OCI-LY3 (cell line): ENCODE measurements at regions not wholly inside any gene's neighbourhood (a gene's known extent, or its start where the extent isn't known, plus 50 kb on each side); places are given as distances from the start of the nearest gene placed in this dataset.

Source experiments
- H2AFZ ChIP-seq: fragments of 200-600, 300-600 bp; shearing (Covaris generic); 2 replicates; pipeline ENCODE4 v1.6.0; 2014; ENCODE audit warnings: antibody characterized with exemption, low read depth, low read length
- H3K27ac ChIP-seq: fragments of 200-600, 300-600 bp; sonication (generic); 2 replicates; pipeline ENCODE4 v1.5.1; 2014; ENCODE audit warnings: mild to moderate bottlenecking, low read length, moderate library complexity, mixed read lengths
- H3K27me3 ChIP-seq: fragments of 200-600, 300-600 bp; sonication (generic); 2 replicates; pipeline ENCODE4 v1.6.1; 2014; ENCODE audit warnings: low read depth, low read length, mixed read lengths
- H3K36me3 ChIP-seq: fragments of 200-600, 300-600 bp; sonication (generic); replicated peaks from 2 replicates; pipeline ENCODE3; 2014; ENCODE audit warnings: low read depth, low read length, mixed read lengths
- H3K4me1 ChIP-seq: fragments of 300-600, 200-600 bp; sonication (generic); 2 replicates; pipeline ENCODE4 v1.6.1; 2014; ENCODE audit warnings: low read length, mixed read lengths
- H3K4me2 ChIP-seq: fragments of 200-600, 300-600 bp; sonication (generic); 2 replicates; pipeline ENCODE4 v1.6.1; 2014; ENCODE audit warnings: low read length, mixed read lengths
- H3K4me3 ChIP-seq: fragments of 300-600, 200-600 bp; sonication (generic); 2 replicates; pipeline ENCODE4 v1.5.1; 2014; ENCODE audit warnings: antibody characterized with exemption, mild to moderate bottlenecking, low read length, moderate library complexity
- H3K79me2 ChIP-seq: fragments of 300-600, 200-600 bp; shearing (Covaris generic); 2 replicates; pipeline ENCODE4 v1.6.1; 2014; ENCODE audit warnings: mild to moderate bottlenecking, low read length, mixed read lengths
- H3K9ac ChIP-seq: fragments of 300-600, 200-600 bp; shearing (Covaris generic); 2 replicates; pipeline ENCODE4 v1.6.0; 2014; ENCODE audit warnings: mild to moderate bottlenecking, low read length, moderate library complexity
- H3K9me3 ChIP-seq: fragments of 200-600, 300-600 bp; shearing (Covaris generic); 2 replicates; pipeline ENCODE4 v1.6.1; 2014; ENCODE audit warnings: low read length, mixed read lengths; ENCODE audit not compliant: insufficient read depth
- H4K20me1 ChIP-seq: fragments of 200-600, 300-600 bp; sonication (generic); 2 replicates; pipeline ENCODE4 v1.6.1; 2016; ENCODE audit warnings: low read length, mixed read lengths; ENCODE audit not compliant: insufficient read depth
- CTCF ChIP-seq: fragments of 200-600, 300-600 bp; sonication (generic); IDR thresholded peaks from 2 replicates; pipeline ENCODE4 v1.5.1; 2014; ENCODE audit warnings: antibody characterized with exemption, low read length, low read depth
- EZH2phosphoT487 ChIP-seq: fragments of 200-600 bp; shearing (Covaris generic); IDR thresholded peaks from 2 replicates; pipeline ENCODE4 v1.6.1; 2018; ENCODE audit warnings: antibody characterized with exemption, mixed run types, low read depth

DNA sequence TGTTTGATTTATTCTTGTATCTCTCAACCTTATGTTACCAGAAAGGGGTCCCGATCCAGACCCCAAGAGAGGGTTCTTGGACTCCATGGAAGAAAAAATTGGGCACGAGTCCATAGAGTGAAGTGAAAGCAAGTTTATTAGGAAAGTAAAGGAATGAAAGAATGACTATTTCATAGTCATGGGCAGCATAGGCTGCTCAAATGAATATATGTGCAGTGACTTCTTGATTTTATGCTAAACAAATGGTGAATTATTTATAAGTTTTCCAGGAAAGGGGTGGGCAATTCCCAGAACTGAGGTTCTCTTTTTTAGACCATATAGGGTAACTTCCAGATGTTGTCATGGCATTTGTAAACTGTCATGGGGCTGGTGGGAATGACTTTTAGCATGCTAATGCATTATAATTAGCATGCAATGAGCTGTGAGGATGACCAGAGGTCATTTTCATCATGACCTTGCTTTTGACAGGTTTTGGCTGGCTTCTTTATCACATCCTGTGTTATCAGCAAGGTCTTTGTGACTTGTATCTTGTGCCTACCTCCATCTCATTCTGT, 832.4 kb upstream of the CDH2 start:
- Histone ChIP-seq H3K4me1 (no peaks in the 10 kb centered on the region), H3K27ac (no peak overlapping the region), H3K4me3 (no peak overlapping the region), H3K36me3 (no peaks in the 10 kb centered on the region), H4K20me1 (no peaks in the 10 kb centered on the region), H3K9me3 (no peaks in the 10 kb centered on the region), H2AFZ (no peak overlapping the region), H3K4me2 (no peak overlapping the region), H3K27me3 (no peaks in the 10 kb centered on the region), H3K9ac (no peak overlapping the region), H3K79me2 (no peaks in the 10 kb centered on the region)
- TF ChIP-seq CTCF, result no peak
- TF ChIP-seq EZH2phosphoT487, result no peak

- Histone ChIP-seq H3K27ac (no peak overlapping the region), H3K79me2 (no peaks in the 10 kb centered on the region), H3K4me2 (no peak overlapping the region), H4K20me1 (no peaks in the 10 kb centered on the region), H3K4me3 (no peak overlapping the region), H3K4me1 (no peaks in the 10 kb centered on the region), H3K9ac (no peak overlapping the region), H3K9me3 (no peaks in the 10 kb centered on the region), H3K27me3 (no peaks in the 10 kb centered on the region), H2AFZ (no peak overlapping the region), H3K36me3 (no peaks in the 10 kb centered on the region)
- TF ChIP-seq CTCF (no peak), EZH2phosphoT487 (no peak)
Measured at GRCh38 chr18:29008809-29009208, 831.9 kb upstream of the CDH2 start.

DNA sequence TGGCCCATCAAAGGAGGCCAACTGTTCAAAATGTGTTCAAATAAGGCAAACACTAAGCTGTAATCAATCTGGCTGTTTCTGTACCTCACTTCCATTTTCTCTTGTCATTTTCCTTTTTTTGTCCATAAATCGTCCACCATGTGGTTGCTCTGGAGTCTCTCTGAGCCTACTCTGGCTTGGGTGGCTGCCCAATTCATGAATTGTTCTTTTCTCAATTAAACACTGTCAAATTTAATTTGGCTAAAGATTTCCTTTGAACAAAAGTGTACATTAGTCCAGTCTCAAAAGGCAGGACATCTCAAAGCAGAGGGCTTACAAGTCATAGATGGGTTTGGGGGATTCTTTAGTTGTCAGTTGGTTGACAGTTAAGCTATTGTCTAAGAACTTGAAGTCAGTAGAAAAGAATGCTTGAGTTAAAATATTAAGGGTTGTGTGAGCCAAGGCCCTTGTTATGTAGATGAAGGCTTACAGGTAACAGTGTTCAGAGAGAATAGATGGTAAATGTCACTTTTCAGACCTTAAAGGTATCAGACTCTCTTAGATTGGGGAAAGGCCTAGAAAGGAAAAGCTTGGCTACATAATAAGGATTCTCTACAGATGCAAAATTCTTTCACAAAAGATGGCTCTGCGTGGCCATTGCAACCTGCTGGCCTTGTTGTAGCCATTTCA, 831.2 kb upstream of the CDH2 start:
- Histone ChIP-seq H3K9me3 (no peaks in the 10 kb centered on the region), H3K4me3 (no peak overlapping the region), H3K4me2 (no peak overlapping the region), H3K79me2 (no peaks in the 10 kb centered on the region), H3K9ac (no peak overlapping the region), H3K27ac (no peak overlapping the region), H3K36me3 (no peaks in the 10 kb centered on the region), H3K27me3 (no peaks in the 10 kb centered on the region), H2AFZ (no peak overlapping the region), H4K20me1 (no peaks in the 10 kb centered on the region), H3K4me1 (no peaks in the 10 kb centered on the region)
- TF ChIP-seq CTCF, result no peak

GRCh38 chr18:29004921-29005320, 828.0 kb upstream of the CDH2 start:
- no peaks in the 10 kb centered on the region for H3K9me3 ChIP-seq
- H3K9ac ChIP-seq, result no peak overlapping the region
- H3K79me2 ChIP-seq, result no peaks in the 10 kb centered on the region
- no peak overlapping the region for H3K4me3 ChIP-seq
- H3K4me1 ChIP-seq, result no peaks in the 10 kb centered on the region
- H3K36me3 ChIP-seq, result no peaks in the 10 kb centered on the region
- H3K4me2 ChIP-seq, result no peak overlapping the region
- H4K20me1 ChIP-seq, result no peaks in the 10 kb centered on the region
- no peak overlapping the region for H2AFZ ChIP-seq
- no peak overlapping the region for H3K27ac ChIP-seq
- TF ChIP-seq CTCF, result no peak
- no peak for TF ChIP-seq EZH2phosphoT487
- no peaks in the 10 kb centered on the region for H3K27me3 ChIP-seq
